ENCODE measurements at regions not wholly inside any gene's neighbourhood (a gene's known extent, or its start where the extent isn't known, plus 50 kb on each side); places are given as distances from the start of the nearest gene placed in this dataset.
"Not testable (repeated sequence)": the region's sequence is repeated elsewhere in the genome, so short reads cannot be mapped to it uniquely, and the experiment has no call there.

- DNase-seq = no peak
Measured at GRCh38 chr1:230591678-230592077, 50.6 kb upstream of the COG2 start.

- no peak for DNase-seq
Measured at GRCh38 chr1:230589951-230590350, 52.3 kb upstream of the COG2 start.

- DNase-seq = no peak
Measured at GRCh38 chr1:230588323-230588746, 53.9 kb upstream of the COG2 start.

GRCh38 chr1:230587061-230587460, 55.2 kb upstream of the COG2 start:
- DNase-seq = no peak

- DNase-seq = no peak
Measured at GRCh38 chr1:230584660-230585059, 57.6 kb upstream of the COG2 start.

GRCh38 chr1:230581446-230582079, 60.7 kb upstream of the COG2 start:
- no peak for DNase-seq

- no peak for DNase-seq
Measured at GRCh38 chr1:230578616-230579015, 63.7 kb upstream of the COG2 start.

GRCh38 chr1:230577537-230577936, 64.7 kb upstream of the COG2 start:
- no peak for DNase-seq

GRCh38 chr1:230575886-230576500, 66.3 kb upstream of the COG2 start:
- DNase-seq = no peak

- DNase-seq = no peak
Measured at GRCh38 chr1:230574502-230574901, 67.8 kb upstream of the COG2 start.

- no peak for DNase-seq
Measured at GRCh38 chr1:230573658-230574057, 68.6 kb upstream of the COG2 start.

- DNase-seq = no peak
Measured at GRCh38 chr1:230572121-230573105, 69.9 kb upstream of the COG2 start.

- no peak for DNase-seq
Measured at GRCh38 chr1:230570724-230571360, 71.4 kb upstream of the COG2 start.

GRCh38 chr1:230569201-230569600, 73.1 kb upstream of the COG2 start:
- DNase-seq = no peak

GRCh38 chr1:230568676-230569075, 73.6 kb upstream of the COG2 start:
- no peak for DNase-seq

- DNase-seq = no peak
Measured at GRCh38 chr1:230568008-230568407, 74.3 kb upstream of the COG2 start.

- DNase-seq = no peak
Measured at GRCh38 chr1:230567221-230567575, 75.1 kb upstream of the COG2 start.

- not testable (repeated sequence) for DNase-seq
Measured at GRCh38 chr1:230566532-230567220, 75.6 kb upstream of the COG2 start.

GRCh38 chr1:230565141-230565540, 77.1 kb upstream of the COG2 start:
- DNase-seq = no peak

- DNase-seq = no peak
Measured at GRCh38 chr1:230563591-230563990, 78.7 kb upstream of the COG2 start.

GRCh38 chr1:230561570-230561969, 80.7 kb upstream of the COG2 start:
- DNase-seq = no peak

- DNase-seq = no peak
Measured at GRCh38 chr1:230558324-230558723, 84.0 kb upstream of the COG2 start.

- DNase-seq = no peak
Measured at GRCh38 chr1:230556453-230556852, 85.8 kb upstream of the COG2 start.
